Hematopoietic multipotent progenitor cell treated with erythropoietin and hydrocortisone succinate and interleukin-3 and kit ligand, for 6 days (in vitro differentiated cells): ENCODE measurements at regions not wholly inside any gene's neighbourhood (a gene's known extent, or its start where the extent isn't known, plus 50 kb on each side); places are given as distances from the start of the nearest gene placed in this dataset.

Experiments used
- DNase-seq: peaks from one replicate; pipeline ENCODE4 v3.0.0-alpha.2; 2015

GRCh38 chr1:88104236-88104635 is 579.8 kb upstream of the PKN2 start:
- no peak for DNase-seq

GRCh38 chr1:88104886-88105285 is 579.2 kb upstream of the PKN2 start:
- no peak for DNase-seq

DNA sequence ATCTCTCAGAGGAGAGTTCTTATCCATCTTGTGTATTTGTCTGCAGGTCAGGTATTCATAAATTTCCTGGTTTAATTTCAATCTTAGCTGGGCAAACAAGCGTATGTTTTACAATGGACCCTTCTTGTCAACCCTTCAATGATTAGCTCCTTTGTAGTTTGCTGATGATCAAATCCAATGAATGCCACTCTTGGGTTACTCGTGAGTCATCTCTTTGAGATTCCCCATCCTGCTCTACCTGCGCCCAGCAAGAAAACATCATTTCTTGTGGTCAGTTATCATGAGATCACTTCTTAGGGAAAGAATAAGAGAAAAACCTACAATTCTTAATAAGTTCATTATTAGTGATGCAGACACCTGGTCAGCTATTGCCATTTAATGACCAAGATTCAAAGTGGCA is 572.3 kb upstream of the PKN2 start:
- DNase-seq = no peak

- DNase-seq = no peak
Measured at GRCh38 chr1:88117597-88117996, 566.5 kb upstream of the PKN2 start.

- no peak for DNase-seq
Measured at GRCh38 chr1:88118176-88118845, 565.8 kb upstream of the PKN2 start.

DNA sequence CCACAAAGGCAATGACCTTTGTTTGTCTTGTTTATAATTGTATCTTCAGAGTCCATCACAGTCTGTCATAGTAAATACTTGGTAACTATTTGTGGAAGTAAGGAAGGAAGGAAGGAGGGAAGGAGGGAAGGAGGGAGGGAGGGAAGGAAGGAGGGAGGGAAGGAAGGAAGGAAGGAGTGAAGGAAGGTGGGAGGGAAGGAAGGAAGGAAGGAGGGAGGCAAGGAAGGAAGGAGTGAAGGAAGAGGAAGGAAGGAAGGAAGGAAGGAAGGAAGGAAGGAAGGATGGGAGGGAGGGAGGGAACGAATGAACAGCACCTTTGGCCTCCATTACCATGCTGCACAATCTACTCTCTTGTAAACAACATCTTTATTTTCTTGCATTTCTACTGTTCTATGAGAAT is 559.5 kb upstream of the PKN2 start:
- DNase-seq = no peak

GRCh38 chr1:88126467-88126866 is 557.6 kb upstream of the PKN2 start:
- no peak for DNase-seq

GRCh38 chr1:88133991-88134390 is 550.1 kb upstream of the PKN2 start:
- no peak for DNase-seq

DNA sequence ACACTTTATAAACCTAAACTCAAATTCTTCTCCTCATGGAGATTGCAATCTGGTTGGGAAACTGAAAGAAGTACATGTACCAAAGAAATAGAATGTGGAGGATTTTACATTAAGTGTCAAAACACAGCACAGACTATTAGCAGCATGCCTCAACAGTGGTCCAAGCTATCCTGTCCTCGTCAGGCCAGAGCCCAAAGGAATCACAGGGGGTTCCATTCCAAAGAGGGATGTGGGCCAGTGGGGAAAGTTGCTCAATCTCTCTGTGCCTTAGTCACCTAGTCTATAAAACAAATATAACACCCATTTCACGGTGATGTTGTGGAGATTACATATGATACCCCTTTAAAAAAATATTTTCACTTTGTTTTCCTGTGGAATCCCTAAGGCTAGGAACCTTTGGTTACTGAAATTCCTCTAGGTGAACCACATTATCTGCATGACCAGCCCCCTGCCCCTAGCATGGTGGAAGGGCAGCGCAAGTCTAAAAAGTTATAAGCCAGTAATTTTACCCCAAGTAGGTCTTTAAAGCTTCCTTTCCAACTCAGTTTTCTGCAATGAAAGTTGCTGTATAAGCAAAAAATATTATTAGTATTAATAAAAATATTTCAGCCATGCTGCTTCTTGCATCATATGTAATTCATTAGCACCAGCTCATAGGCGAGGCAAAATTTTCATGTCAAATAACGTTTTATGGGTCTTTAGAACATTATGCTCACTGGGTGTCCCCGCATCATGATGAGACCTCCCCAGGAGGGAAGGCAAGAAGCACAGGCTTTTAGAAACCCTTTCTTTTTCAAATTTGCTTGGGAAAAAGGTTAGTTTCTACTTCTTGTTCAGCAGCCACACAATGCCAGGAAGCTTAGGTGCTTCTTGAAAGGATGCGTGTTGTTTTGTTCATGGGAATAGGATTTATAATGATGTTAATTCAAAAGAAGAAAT is 548.8 kb upstream of the PKN2 start:
- DNase-seq = no peak

- no peak for DNase-seq
Measured at GRCh38 chr1:88139633-88140032, 544.4 kb upstream of the PKN2 start.

- no peak for DNase-seq
Measured at GRCh38 chr1:88140325-88140724, 543.7 kb upstream of the PKN2 start.

- peak; percentile 1 for DNase-seq
Measured at GRCh38 chr1:88141499-88142074, 542.5 kb upstream of the PKN2 start.

- no peak for DNase-seq
Measured at GRCh38 chr1:88145752-88146151, 538.3 kb upstream of the PKN2 start.

- DNase-seq = no peak
Measured at GRCh38 chr1:88149686-88150085, 534.4 kb upstream of the PKN2 start.

DNA sequence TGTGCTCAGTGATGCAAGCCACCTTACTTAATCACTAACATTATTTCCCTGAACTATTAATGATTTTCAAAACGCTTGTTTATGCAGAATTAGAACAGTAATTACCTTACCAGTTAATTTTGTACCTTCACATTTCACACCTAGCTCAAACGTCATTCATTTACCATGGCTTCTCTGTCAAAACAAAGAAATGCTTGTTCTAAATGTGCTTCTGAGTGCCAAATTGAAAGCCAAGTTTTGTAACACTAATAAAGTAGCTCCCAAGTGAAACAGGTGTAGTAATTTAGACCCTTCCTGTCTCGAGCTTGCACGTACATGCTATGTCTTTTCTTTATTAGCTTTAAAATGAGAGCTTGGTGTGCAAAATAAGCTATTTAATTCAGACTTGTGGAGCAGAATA is 533.7 kb upstream of the PKN2 start:
- DNase-seq = no peak

DNA sequence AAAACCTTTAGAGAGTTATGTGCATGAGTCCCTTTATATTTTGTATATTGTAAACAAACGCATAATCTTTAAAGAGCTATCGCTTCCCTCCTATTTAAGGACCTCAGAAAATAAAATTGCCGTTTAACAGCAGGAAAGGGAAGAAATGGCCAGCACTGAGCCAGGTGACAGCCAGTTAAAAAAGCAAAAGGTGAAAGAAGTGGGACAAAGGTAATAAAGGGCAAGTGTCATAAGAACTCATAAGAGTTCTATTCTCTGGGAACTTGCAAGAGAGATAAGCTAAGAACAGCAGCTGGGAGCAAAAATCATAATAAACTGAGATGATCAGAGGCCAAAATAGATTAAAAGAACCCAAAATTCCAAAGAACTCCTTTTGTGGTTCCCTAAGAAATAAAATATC is 520.9 kb upstream of the PKN2 start:
- no peak for DNase-seq

- DNase-seq = no peak
Measured at GRCh38 chr1:88168126-88168525, 515.9 kb upstream of the PKN2 start.

DNA sequence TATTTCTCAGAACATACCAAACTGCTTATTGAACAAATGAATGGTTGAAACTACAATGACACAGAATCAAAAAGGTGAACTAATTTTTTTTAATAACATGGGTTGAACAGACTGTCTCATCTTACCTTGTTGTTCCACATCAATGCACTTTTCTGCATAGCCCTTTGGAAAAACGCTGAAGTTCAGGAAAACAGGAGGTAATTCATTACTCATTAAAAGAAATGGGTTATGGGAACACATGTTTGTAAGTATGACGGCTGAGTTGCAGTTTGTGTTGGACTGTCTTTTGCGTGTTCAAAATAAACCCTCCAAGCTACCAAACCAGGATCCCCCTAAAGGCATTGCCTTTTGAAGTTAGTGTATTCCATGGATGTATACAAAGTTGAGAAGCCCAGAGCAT is 514.9 kb upstream of the PKN2 start:
- no peak for DNase-seq

GRCh38 chr1:88169939-88170338 is 514.1 kb upstream of the PKN2 start:
- DNase-seq = no peak

GRCh38 chr1:88175120-88175630 is 508.9 kb upstream of the PKN2 start:
- no peak for DNase-seq

- DNase-seq = no peak
Measured at GRCh38 chr1:88175631-88176226, 508.3 kb upstream of the PKN2 start.

GRCh38 chr1:88179943-88180342 is 504.1 kb upstream of the PKN2 start:
- DNase-seq = no peak

- peak; percentile 83 for DNase-seq
Measured at GRCh38 chr1:88180449-88181108, 503.5 kb upstream of the PKN2 start.
